HT-29 (cell line): ENCODE measurements at regions not wholly inside any gene's neighbourhood (a gene's known extent, or its start where the extent isn't known, plus 50 kb on each side); places are given as distances from the start of the nearest gene placed in this dataset.

Experiments used
- DNase-seq: peaks from one replicate; pipeline ENCODE4 v3.0.0-alpha.2; 2015; ENCODE audit warnings: low spot score

DNA sequence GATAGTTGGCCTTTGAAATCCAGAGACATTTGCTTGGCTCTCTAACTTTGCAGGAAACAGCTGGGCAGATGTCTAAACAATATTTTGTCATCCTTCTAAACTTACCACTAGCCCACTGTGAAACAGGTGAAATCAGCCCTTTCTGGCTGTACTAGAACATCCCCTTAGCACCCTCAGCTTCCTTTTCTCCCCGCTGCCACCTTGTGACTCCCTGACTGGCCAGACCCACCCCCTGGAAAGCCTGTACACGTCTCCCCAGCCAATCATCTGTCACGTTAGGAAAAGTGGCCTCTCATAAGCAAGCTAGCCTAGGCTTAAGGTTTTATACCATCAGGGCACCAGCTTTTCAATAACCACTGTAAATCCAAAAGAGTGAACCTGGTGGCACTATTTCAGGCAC is 88.6 kb upstream of the E2F3 start:
- no peak for DNase-seq

DNA sequence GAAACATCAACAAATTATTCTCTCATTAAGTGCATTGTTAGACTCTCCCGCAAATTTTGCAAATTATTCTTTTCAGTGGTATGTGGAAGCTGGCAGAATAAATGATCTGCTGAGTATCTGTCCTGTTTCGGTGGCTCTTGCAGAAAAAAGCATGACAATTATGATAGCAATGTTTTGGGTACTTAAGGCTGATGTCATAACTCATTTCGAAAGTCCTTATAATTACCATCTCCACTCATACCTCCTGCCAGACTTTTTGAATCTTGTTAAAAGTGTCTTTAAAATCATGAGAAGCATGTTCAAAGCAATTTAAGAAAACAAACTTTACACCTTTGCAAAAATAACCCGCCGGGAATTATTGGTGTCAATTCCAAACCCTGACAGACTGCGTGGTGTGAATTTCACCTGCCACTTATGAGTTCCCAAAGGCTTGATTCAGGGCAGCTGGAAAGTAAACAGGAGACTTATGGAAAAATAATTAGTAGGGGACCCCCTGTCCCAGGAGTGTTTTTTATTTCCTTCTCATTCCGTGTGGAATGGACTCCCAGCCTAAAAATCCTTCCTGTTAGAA is 87.6 kb upstream of the E2F3 start:
- DNase-seq, result no peak

DNA sequence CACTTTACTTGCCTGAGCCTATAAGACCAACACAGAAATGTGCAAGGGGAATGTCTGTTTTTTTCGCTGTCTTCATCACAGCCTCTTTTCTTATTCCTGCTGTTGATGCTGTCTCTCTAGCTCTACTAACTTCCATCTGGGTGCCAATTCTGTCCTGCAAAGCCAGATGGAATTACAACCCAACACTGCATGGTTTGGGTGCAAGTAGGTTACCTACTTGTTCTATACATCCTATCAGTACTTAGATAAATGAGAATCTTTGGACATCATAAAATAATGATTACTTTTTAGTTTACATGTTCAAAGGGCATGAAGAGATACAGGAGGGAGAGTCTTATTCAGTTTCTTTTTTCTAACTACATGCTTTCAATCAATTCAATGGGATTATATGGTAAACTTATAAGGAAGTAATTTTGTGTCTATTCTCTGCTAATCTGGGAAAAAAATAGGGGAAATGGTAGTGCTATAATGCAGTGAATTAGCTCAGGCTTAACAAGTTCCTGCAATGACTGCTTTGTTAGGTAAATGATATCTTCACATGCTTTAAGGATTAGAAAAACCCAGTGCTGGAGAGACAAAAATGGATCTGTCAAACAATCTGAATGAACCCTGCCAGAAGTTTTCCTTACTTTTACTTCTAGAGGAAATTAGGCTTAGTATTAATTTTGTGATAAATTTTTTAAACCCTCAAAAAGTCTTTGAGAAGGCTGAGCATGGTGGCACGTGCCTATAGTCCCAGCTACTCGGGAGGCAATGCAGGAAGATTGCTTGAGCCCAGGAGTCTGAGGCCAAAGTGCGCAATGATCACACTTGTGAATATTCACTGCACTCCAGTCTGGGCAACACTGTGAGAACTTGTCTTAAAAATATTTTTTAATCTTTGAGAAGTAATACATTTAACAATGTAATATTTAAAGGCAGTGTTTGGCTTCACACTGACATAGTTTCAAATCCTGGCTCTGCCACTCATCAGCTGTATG is 86.5 kb upstream of the E2F3 start:
- DNase-seq, result no peak

DNA sequence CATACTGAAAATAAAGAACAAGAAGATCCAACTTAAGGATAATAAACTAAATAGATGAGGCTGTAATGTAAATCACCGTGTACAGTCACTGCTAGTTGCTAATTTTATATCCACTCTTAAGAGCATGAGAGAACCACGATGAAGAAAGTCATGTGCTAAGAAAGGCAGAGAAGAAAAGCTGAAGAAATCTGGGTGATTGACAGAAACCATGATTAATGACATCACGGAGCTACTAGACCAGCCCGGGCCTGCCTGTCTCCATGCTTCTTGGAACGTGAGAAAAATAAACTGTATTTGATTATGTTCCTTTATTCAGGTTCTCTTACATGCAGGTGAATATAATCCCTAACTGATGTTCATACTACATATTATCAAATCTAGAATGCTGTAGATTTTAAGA is 84.2 kb upstream of the E2F3 start:
- DNase-seq, result no peak

DNA sequence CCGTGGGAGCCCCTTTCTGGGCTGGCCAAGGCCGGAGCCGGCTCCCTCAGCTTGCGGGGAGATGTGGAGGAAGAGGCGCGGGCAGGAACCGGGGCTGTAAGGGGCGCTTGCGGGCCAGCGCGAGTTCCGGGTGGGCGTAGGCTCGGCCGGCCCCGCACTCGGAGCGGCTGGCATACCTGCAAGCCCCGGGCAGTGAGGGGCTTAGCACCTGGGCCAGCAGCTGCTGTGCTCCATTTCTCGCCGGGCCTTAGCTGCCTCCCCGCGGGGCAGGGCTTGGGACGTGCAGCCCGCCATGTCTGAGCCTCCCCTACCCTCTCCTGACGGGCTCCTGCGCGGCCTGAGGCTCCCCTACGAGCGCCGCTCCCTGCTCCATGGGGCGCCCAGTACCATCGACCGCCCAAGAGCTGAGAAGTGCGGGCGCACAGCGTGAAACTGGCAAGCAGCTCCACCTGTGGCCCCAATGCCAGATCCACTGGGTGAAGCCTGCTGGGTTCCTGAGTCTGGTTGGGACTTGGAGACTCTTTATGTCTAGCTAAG is 82.8 kb upstream of the E2F3 start:
- no peak for DNase-seq

DNA sequence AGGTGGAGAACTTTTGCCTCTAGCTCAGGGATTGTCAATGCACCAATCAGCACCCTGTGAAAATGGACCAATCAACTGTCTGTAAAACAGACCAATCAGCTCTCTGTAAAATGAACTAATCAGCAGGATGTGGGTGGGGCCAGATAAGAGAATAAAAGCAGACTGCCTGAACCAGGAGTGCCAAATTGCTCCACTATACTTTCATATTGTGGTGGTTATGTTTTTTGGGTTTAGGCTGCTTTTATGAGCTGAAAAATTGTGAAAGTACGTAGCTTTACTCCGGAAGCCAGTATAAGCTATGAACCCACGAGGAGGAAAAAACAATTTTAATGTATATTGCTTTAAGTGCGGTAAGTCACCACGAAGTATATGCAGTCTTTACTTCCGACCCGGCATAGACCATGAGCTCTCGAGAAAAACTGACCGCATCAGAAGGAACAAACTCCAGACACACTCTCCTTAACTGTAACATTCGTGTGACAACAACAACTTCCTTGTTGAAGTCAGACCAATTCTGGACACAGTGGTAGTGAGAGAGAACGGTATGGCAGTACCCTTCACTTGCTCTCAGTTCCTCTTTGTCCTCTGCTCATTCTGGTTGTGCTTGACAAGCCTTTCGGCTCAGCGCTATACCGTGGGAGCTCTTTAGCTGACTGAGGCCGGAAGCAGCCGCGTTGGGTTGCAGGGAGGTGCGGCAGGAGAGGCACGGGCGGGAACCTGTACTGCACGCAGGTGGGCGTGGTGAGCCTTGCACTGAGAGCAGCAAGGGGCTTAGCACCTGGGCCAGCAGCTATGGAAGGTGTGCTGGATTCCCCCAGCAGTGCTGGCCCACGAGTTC is 81.9 kb upstream of the E2F3 start:
- no peak for DNase-seq

DNA sequence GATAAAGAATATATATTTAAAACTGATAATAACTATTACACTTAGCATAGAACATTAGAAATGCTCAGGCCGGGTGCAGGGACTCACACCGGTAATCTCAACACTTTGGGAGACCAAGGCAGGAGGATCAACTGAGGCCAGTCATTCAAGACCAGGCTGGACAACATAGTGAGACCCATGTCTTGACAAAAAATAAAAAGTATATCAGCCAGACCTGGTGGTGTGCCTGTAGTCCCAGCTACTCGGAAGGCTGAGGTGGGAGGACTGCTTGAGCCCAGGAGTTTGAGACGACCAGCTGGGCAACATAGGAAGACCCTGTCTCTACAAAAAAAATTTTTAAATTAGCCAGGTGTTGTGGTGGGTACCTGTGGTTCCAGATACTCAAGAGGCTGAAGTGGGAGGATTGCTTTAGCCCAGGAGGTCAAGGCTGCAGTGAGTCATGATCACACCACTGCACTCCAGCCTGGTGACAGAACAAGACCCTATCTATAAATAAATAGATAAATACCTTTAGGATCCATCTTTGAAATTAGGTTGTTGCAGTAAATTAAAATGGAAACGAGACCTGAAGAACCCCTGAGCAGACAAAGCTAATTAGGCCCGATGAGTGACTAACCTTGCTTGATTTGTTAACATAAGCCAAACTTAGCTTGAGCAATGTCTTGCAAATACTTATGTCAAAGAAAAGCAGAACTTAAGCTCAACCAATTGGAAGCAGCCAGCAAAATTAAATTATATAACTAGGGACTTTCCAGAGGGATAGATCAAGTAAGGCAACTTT is 75.8 kb upstream of the E2F3 start:
- no peak for DNase-seq

DNA sequence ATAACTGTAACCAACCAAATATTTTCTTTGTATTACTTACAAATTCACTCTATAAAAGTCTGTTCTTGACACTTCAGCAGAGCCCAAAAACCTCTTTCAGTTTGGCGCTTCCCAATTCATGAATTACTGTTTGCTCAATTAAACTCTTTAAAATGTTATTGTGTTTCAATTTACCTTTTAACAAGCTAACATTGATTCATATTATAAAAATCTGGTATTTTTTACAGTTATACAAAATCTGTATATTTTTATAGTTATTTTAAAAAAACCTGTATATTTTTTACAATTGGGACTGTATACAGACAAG is 75.3 kb upstream of the E2F3 start:
- no peak for DNase-seq

DNA sequence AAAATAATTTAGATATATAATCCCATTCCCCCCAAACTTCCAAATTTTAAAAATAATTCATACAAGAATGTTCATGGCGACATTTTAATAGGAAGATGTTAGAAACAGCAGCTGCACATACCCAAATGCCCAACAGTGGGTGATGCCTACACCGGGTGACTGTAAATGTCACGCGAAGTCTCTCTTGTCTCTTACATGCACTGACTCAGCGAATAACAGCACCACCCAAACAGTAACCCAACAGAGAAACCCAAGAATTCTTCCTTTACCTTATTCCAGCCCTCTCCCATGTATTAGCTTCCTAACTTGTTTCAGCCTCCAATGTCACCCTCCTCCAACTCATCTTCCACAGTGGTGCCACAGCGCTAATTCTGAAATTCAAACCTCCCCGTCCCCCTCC is 74.5 kb upstream of the E2F3 start:
- no peak for DNase-seq

DNA sequence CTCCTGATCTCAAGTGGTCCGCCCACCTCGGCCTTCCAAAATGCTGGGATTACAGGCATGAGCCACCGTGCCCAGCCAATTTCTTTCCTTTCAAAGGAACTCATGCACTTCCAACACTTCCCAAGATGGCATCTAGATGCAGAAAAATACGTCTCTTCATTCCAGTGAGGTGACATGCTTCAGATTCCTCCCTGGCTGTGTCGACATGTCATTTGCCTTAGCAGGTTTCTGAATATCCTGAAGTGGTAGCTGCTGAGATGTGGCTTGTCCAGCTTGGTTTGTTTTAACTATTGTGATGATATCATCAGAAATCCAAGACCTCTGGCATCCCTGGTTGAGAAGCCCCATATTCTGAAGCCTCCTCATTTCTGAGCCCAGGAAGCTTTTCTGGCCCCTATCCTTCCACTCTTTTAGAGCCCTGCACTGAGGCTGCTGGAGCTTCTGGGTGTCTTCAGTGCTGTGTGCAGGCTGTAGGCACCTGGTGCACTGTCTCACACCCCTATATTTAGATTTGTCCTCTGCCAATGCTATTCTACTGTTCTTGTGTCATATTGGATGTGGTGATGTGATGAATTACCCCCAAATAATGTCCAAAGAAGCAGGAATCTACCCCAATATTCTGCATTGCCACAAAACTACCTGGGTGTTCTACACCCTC is 73.3 kb upstream of the E2F3 start:
- no peak for DNase-seq

DNA sequence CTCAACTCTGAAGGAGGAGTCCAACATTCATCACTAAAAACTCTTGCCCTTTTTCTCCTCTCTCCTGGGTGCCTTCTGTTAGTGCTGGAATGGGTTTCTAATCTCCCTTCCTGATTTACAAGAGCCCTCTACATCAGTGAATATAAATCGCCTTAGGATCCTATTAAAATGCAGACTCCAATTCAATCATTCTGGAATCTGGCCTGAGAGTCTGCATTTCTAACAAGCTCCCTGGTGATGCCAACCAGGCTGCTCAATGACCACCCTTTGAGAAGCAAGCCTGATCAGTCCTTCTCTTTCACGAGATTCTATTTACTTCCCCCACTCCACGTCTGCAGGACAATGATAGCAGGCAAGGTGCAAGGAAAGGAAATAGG is 72.8 kb upstream of the E2F3 start:
- DNase-seq, result no peak

DNA sequence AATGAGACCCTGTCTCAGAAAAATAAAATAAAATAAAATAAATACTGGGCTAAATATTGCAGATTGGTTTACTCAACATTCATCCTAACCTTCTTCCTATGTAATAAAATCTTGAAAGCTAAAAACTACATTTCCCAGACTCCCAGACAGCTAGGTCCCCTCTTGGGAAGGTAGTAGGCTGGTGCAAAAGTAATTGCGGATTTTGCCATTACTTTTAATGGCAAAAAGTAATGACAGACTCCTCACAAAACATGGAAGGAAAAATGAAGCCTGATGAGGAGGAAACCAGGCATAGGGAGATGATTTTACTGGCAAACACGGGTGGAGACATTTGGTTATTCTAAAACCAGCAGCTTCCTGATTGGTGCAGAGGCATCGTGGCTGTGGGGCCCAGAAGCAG is 70.6 kb upstream of the E2F3 start:
- no peak for DNase-seq

DNA sequence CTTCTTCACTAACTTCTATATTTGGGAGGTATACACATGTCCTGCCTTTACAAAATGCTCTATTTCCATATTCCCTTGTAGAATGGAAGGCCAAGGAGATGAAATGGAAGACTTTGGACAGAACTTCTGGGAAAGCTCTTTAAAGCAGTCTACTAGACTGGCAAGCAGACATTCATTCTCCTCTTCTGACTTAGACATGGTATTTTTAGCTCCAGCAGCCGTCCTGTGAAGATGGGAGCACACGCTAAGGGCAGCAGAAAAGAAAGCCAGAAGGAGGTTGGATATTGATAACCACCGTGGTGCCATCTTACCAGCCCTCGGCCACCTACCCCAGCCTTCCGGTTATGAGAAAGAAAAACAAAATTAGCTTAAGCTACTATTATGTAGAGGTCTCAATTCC is 70.1 kb upstream of the E2F3 start:
- DNase-seq, result no peak

DNA sequence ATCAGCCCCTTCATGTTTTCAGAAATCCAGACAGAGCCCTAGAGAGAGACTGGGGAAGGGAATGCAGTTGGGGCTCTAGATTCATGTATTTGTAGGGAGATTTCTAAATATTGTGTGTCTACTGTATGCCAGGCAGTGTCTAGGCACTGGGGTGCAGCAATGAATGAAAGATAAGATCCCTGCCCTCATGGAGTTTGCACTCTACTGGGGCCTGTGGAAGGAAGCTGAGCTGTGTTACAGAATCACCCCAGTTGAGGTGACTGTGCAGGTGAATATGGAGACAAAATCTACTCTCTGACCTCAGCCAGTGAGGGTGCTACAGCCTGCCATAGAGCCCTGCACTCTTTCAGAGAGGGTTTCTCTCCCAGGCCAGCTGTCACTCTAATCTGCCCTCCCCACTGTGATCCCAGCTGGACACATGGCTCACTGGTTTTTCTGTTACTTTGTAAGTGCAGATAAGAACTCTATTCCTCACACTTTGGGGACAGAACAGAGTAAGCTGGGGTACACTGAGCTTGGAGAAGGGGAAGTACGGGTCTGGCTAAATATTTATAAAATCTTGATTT is 69.2 kb upstream of the E2F3 start:
- no peak for DNase-seq

DNA sequence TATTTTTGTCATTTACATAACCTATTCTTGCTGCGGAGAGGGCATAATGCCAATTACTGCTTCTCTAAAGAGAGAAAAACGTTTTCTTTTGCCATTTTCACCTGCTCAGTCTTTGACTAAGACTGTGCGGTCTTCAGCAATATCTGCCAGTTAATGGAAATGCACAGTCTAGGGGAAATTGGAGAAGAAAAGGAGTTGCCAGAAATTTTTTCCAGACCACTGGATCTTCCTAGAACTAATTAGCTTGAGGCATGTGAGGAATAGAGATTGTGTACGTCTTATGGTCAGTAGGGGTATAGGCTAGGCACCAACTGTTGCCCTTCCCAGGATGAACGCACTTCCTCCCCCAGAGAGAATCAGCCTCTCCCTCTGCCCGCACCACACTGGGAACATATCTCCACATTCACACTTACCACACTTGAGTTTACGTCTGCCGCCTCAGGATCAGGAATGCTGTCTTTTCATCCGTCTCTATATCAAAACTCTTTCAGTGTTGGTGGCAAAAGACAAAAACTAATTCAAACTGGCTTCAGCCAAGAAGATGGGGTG is 67.9 kb upstream of the E2F3 start:
- DNase-seq, result no peak

DNA sequence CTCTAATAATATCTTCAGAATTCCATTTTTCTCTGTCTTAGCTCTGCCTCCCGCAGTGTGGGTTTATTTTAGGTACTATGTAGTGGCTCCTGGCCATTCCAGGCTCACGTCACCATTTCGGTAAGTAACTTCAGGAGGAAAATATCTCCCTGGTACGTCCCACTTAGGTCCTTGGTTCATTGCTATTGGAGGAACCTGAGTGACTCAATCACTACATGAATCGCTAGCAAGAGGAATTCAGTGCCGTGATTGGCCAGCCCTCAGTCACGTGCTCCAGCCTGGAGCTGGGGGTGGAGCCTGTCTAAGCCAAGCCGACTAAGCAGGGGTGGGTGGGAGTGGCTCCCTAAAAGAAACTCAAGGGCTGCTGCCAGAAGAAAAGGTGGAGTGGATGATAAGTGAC is 67.3 kb upstream of the E2F3 start:
- peak; percentile 5 for DNase-seq

DNA sequence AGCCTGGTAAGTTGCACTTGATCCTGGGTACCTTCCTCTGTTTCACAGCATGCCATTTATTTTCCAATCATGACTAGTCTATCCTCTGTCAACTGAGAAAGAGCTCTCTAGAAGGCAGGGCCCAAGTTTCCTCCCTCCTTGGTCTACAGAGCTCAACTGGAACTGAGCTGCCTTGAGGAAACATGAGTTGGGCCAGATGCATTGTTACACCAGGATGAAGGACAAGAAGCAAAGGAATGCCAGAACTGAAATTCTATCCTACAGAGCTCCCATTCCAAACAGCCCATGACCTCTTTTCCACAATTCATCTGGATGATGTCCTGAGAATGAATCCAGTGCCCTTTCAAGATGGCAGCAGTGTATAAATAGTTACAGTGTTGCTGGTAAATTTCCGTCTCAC is 66.7 kb upstream of the E2F3 start:
- no peak for DNase-seq

DNA sequence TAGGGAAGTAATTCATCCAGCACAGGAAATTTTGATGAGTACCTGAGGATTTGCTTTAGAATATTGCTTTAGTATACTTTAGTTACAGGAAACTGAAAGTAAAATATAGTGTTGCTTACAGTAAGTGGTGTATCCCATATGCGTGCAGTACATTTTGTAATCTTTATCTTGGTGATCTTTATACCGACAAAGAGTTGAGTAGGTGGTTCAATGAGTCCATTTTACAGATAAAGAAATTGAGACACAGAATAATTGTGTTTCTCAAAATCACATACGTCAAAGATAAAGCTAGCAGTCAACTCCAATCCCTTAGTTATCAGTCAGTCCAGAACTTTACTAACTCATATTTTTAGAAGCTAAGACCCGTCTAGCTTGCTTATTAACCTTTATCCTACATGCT is 65.8 kb upstream of the E2F3 start:
- DNase-seq, result no peak

DNA sequence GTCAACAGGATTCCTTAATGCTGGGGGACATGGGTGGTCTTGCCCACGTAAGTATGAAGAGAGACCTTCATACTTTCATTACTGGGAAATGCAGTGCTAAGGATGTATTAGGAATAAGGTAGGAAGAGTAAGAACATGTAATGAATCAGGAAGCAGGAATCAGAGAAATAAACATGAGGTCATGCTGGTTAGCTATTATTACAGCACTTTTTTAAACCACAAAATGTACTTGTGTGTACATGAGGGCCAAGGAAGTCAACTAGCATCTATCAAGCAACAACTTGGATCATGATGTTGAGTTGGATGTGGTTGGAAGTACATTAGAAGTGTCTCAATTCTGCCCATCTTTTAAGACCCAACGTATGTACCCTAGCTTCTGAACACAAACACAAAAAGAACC is 63.5 kb upstream of the E2F3 start:
- DNase-seq, result no peak

DNA sequence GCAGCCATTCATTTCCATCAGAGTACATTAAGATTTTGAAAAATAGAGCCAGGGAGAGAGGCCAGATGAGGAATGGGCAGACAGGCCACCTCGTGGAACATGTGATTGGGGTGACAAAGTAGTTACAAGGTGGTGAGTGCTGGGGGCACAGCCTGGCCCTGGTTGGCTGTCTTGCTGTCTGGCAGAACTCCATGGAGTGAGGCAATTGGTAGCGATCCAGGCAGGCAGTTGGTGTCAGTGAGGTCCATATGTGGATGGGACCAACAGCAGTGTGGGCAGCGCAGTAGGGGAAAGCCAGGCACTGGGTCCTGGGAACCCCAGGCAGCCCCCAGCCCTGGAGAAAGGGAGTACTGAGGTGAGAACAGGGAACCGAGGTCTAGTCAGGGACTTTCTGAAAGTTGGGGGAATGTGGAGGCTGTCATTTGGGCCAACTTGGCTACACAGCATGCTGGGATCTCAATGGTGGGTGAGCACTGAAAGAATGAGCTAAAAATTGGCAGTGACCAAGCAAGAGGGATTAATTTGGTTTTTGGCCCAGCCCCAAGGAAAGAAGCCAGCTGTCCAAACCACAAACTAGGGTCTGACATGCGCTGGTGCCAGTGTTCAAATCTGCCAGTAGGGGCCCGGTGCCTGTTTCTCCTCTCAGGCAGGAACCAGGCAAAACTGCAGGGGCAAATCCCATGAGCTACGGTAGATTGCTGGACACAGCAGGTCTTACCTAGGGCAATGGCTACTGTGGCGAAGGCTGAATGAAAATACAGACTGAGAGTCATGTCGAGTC is 61.4 kb upstream of the E2F3 start:
- no peak for DNase-seq
